ENCODE measurements at regions not wholly inside any gene's neighbourhood (a gene's known extent, or its start where the extent isn't known, plus 50 kb on each side); places are given as distances from the start of the nearest gene placed in this dataset.
"Not testable (repeated sequence)": the region's sequence is repeated elsewhere in the genome, so short reads cannot be mapped to it uniquely, and the experiment has no call there.

DNA sequence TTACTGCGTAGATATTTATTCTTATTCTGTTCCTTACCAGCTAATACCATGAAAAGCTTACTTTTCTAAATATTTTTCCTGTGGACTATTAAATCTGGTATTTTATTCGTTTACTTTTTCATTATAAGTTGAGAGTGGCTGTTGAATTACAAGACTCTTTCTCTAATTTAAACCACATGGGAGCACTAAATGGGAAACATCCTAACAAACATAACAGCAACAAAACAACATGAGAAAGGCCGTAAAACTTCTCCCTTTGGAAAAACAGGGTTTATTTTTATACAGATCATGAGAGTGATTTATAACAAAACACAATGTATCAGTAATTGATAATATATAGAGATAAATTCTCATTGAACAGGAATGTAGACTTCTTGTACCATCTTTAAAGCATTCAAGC, 1592.1 kb downstream of the EFNB2 start:
- no peak for DNase-seq (ENCODE audit: low read depth, low spot score)

DNA sequence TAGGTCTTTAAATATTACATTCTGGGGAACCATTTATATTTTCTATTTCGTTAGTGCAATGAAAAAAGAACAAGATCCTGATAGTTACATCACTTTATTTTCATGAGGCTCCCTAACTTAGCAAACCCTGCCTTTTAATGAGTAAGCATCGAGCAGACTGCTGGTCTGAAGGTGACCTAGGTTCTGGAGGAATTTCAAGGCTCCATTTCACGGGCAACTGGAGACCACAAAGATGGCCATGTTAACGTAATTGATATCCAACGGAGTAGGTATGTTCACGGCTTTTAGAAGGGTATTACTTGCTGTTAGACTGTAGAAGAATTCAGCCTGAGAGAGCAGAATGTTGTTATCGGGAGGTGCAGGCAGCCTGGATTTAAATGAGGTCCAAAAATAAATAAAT, 1597.6 kb downstream of the EFNB2 start:
- Histone ChIP-seq H3K9me3 (ENCODE audit: insufficient read depth, low read length) (no peaks in the 10 kb centered on the region), H3K36me3 (ENCODE audit: insufficient read depth, insufficient read length, low read length) (no peaks in the 10 kb centered on the region), H3K27me3 (ENCODE audit: insufficient read depth, insufficient read length) (no peaks in the 10 kb centered on the region), H3K9ac (ENCODE audit: insufficient read length, low read depth) (no peak overlapping the region), H3K4me1 (ENCODE audit: insufficient read depth, insufficient read length) (no peaks in the 10 kb centered on the region), H3K4me3 (ENCODE audit: insufficient read length, low read depth) (no peak overlapping the region)
- TF ChIP-seq YY1 (IDR thresholded peaks at IDR 0.05; ENCODE audit: insufficient read depth, insufficient read length) (no peak), SUZ12 (IDR thresholded peaks at IDR 0.05; ENCODE audit: extremely low read depth, insufficient read depth, insufficient read length) (no peak), ZNF274 (IDR thresholded peaks at IDR 0.05; ENCODE audit: low read depth, low read length) (no peak)
- DNase-seq (ENCODE audit: low read depth, low spot score) = no peak

More for the DNA sequence above, 1592.1 kb downstream of the EFNB2 start:
- Histone ChIP-seq H3K9me3 (ENCODE audit: insufficient read depth, low read length) (no peaks in the 10 kb centered on the region), H3K36me3 (ENCODE audit: insufficient read depth, insufficient read length, low read length) (no peaks in the 10 kb centered on the region), H3K9ac (ENCODE audit: insufficient read length, low read depth) (no peak overlapping the region), H3K4me1 (ENCODE audit: insufficient read depth, insufficient read length) (no peaks in the 10 kb centered on the region), H3K27me3 (ENCODE audit: insufficient read depth, insufficient read length) (no peaks in the 10 kb centered on the region), H3K4me3 (ENCODE audit: insufficient read length, low read depth) (no peak overlapping the region)
- TF ChIP-seq SUZ12 (IDR thresholded peaks at IDR 0.05; ENCODE audit: extremely low read depth, insufficient read depth, insufficient read length) (no peak), ZNF274 (IDR thresholded peaks at IDR 0.05; ENCODE audit: low read depth, low read length) (no peak), YY1 (IDR thresholded peaks at IDR 0.05; ENCODE audit: insufficient read depth, insufficient read length) (no peak)

DNA sequence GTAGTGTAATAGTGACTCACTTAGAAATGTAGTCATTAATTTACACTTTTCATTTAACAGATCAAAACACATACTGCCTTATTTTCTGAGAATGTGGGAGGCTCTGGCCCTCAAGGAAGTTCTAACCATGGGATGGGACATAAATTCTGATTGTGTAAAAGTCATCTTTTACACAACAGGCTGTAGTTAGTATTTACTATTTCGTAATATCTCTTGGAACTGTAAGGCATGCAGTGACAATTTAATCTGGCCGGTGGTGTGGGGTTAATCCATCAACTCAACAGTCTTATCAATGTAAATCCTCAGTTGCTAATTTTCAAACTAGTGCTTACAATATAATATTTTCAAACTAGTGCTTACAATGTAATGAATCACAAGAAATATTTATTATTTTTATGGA, 1599.2 kb downstream of the EFNB2 start:
- Histone ChIP-seq H3K27me3 (ENCODE audit: insufficient read depth, insufficient read length) (no peaks in the 10 kb centered on the region), H3K36me3 (ENCODE audit: insufficient read depth, insufficient read length, low read length) (no peaks in the 10 kb centered on the region), H3K4me1 (ENCODE audit: insufficient read depth, insufficient read length) (no peaks in the 10 kb centered on the region), H3K9me3 (ENCODE audit: insufficient read depth, low read length) (no peaks in the 10 kb centered on the region), H3K4me3 (ENCODE audit: insufficient read length, low read depth) (no peak overlapping the region), H3K9ac (ENCODE audit: insufficient read length, low read depth) (no peak overlapping the region)
- DNase-seq (ENCODE audit: low read depth, low spot score) = no peak
- no peak for TF ChIP-seq ZNF274 (IDR thresholded peaks at IDR 0.05; ENCODE audit: low read depth, low read length)
- TF ChIP-seq YY1 (IDR thresholded peaks at IDR 0.05; ENCODE audit: insufficient read depth, insufficient read length) = no peak
- no peak for TF ChIP-seq SUZ12 (IDR thresholded peaks at IDR 0.05; ENCODE audit: extremely low read depth, insufficient read depth, insufficient read length)

DNA sequence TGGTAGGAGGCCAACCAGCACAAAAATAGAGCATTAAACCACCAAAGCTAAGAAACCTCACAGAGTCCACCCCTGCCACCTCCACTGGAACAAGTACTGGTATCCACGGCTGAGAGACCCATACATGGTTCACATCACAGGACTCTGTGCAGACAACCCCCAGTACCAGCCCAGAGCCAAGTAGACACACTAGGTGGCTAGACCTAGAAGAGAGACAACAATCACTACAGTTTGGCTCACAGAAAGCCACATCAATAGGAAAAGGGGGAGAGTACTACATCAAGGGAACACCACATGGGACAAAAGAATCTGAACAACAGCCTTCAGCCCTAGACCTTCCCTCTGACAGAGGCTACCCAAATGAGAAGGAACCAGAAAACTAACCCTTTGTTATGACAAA, 1614.9 kb downstream of the EFNB2 start:
- H3K36me3 ChIP-seq (ENCODE audit: insufficient read depth, insufficient read length, low read length); H3K27me3 ChIP-seq (ENCODE audit: insufficient read depth, insufficient read length); H3K4me3 ChIP-seq (ENCODE audit: insufficient read length, low read depth); H3K9ac ChIP-seq (ENCODE audit: insufficient read length, low read depth); H3K9me3 ChIP-seq (ENCODE audit: insufficient read depth, low read length); DNase-seq (ENCODE audit: low read depth, low spot score); H3K4me1 ChIP-seq (ENCODE audit: insufficient read depth, insufficient read length): not testable (repeated sequence)

DNA sequence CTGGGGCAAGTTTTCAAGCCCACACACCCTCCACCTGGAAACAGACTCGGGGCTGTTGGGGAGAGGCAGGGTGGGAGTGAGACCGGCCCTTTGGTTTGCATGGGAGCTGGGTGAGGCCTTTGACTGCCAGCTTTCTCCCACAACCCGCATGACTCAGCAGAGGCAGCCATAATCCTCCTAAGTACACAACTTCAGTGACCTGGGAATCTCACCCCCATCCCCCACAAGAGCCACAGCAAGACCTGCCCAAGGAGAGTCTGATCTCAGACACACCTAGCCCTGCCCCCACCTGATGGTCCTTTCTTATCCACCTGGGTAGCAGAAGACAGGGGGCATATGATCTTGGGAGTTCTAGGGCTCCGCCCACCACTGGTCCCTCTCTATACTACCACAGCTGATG, 1615.4 kb downstream of the EFNB2 start:
- Histone ChIP-seq H3K27me3 (ENCODE audit: insufficient read depth, insufficient read length) (no peaks in the 10 kb centered on the region), H3K9me3 (ENCODE audit: insufficient read depth, low read length) (no peaks in the 10 kb centered on the region), H3K4me3 (ENCODE audit: insufficient read length, low read depth) (no peak overlapping the region), H3K4me1 (ENCODE audit: insufficient read depth, insufficient read length) (no peaks in the 10 kb centered on the region), H3K36me3 (ENCODE audit: insufficient read depth, insufficient read length, low read length) (no peaks in the 10 kb centered on the region), H3K9ac (ENCODE audit: insufficient read length, low read depth) (no peak overlapping the region)
- TF ChIP-seq SUZ12 (IDR thresholded peaks at IDR 0.05; ENCODE audit: extremely low read depth, insufficient read depth, insufficient read length) (no peak), YY1 (IDR thresholded peaks at IDR 0.05; ENCODE audit: insufficient read depth, insufficient read length) (no peak), ZNF274 (IDR thresholded peaks at IDR 0.05; ENCODE audit: low read depth, low read length) (no peak)
- no peak for DNase-seq (ENCODE audit: low read depth, low spot score)

DNA sequence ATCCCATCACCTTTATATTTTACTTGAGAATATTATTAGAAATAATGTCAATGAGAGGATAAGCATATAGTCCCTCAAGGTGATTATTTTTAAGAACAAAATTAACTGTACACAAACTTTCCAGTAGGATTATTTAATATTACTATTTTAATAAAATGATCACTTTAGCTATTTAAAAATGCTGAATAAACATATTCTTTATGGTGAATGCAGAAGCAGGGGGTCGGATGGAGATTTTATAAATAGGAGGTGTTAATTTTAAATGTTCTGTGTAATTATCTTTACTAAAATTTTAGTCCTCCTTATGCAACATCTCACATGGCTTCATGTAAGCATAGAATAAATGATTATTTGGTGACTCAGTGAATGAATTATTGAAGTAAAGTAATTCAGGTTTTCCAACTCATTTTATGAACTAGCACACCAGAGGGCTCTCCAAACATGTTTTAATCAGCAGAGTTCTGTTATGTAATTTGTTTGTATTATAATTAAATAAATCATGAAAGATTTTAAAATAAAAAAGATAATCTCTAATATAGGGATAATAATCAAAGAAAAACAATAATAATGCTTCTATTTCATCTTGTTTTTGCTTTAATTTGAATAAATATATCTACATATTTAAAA, 1635.2 kb downstream of the EFNB2 start:
- Histone ChIP-seq H3K27me3 (ENCODE audit: insufficient read depth, insufficient read length) (no peaks in the 10 kb centered on the region), H3K4me3 (ENCODE audit: insufficient read length, low read depth) (no peak overlapping the region), H3K9me3 (ENCODE audit: insufficient read depth, low read length) (no peaks in the 10 kb centered on the region), H3K9ac (ENCODE audit: insufficient read length, low read depth) (no peak overlapping the region), H3K4me1 (ENCODE audit: insufficient read depth, insufficient read length) (no peaks in the 10 kb centered on the region), H3K36me3 (ENCODE audit: insufficient read depth, insufficient read length, low read length) (no peaks in the 10 kb centered on the region)
- DNase-seq (ENCODE audit: low read depth, low spot score) = no peak
- TF ChIP-seq ZNF274 (IDR thresholded peaks at IDR 0.05; ENCODE audit: low read depth, low read length) = no peak
- TF ChIP-seq SUZ12 (IDR thresholded peaks at IDR 0.05; ENCODE audit: extremely low read depth, insufficient read depth, insufficient read length) = no peak
- TF ChIP-seq YY1 (IDR thresholded peaks at IDR 0.05; ENCODE audit: insufficient read depth, insufficient read length) = no peak

DNA sequence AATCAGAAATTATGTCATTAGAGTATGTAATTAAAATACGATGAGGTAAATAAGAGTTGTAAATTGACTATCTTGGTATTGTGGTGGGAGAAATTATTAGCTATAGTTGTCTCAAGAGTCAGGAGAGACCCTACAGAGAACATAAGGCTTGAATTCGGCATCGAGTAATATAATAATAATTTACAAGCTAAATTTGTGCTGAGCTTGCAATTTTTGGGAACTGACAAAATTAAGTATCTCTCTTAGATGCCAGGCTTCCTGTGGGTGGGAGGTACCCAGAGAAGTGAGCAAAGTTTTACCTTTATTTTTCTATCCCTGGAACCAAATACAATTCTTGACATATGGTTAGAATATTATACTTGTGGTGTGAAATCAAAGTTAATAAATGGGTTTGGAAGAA, 1637.0 kb downstream of the EFNB2 start:
- no peak for TF ChIP-seq ZNF274 (IDR thresholded peaks at IDR 0.05; ENCODE audit: low read depth, low read length)
- no peak for TF ChIP-seq SUZ12 (IDR thresholded peaks at IDR 0.05; ENCODE audit: extremely low read depth, insufficient read depth, insufficient read length)
- no peak for TF ChIP-seq YY1 (IDR thresholded peaks at IDR 0.05; ENCODE audit: insufficient read depth, insufficient read length)
- Histone ChIP-seq H3K4me1 (ENCODE audit: insufficient read depth, insufficient read length) (no peaks in the 10 kb centered on the region), H3K27me3 (ENCODE audit: insufficient read depth, insufficient read length) (no peaks in the 10 kb centered on the region), H3K9ac (ENCODE audit: insufficient read length, low read depth) (no peak overlapping the region), H3K4me3 (ENCODE audit: insufficient read length, low read depth) (no peak overlapping the region), H3K9me3 (ENCODE audit: insufficient read depth, low read length) (no peaks in the 10 kb centered on the region), H3K36me3 (ENCODE audit: insufficient read depth, insufficient read length, low read length) (no peaks in the 10 kb centered on the region)
- no peak for DNase-seq (ENCODE audit: low read depth, low spot score)

DNA sequence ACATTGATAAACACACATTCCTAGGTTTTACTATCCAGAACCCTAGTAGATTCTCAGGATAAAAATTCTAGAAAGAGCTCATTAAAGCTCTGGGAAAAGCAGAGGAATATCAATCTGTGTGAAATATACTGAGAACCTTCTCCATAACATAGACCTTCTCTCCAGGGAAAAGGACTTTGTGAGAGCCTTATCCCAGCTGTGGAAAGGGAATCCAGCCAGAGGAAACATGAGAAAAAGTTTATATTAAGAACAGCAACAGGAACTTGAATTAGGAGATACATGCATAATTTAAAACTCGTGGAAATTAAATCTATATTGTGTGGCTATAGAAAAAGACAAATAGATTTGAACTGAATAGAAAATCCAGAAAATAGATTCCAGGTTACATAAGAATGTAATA, 1639.9 kb downstream of the EFNB2 start:
- Histone ChIP-seq H3K4me1 (ENCODE audit: insufficient read depth, insufficient read length) (no peaks in the 10 kb centered on the region), H3K27me3 (ENCODE audit: insufficient read depth, insufficient read length) (no peaks in the 10 kb centered on the region), H3K4me3 (ENCODE audit: insufficient read length, low read depth) (no peak overlapping the region), H3K36me3 (ENCODE audit: insufficient read depth, insufficient read length, low read length) (no peaks in the 10 kb centered on the region), H3K9me3 (ENCODE audit: insufficient read depth, low read length) (no peaks in the 10 kb centered on the region), H3K9ac (ENCODE audit: insufficient read length, low read depth) (no peak overlapping the region)
- no peak for DNase-seq (ENCODE audit: low read depth, low spot score)
- no peak for TF ChIP-seq SUZ12 (IDR thresholded peaks at IDR 0.05; ENCODE audit: extremely low read depth, insufficient read depth, insufficient read length)
- TF ChIP-seq YY1 (IDR thresholded peaks at IDR 0.05; ENCODE audit: insufficient read depth, insufficient read length) = no peak
- no peak for TF ChIP-seq ZNF274 (IDR thresholded peaks at IDR 0.05; ENCODE audit: low read depth, low read length)
